HG03565 (cell line): ENCODE measurements at regions not wholly inside any gene's neighbourhood (a gene's known extent, or its start where the extent isn't known, plus 50 kb on each side); places are given as distances from the start of the nearest gene placed in this dataset.
"Not testable (repeated sequence)": the region's sequence is repeated elsewhere in the genome, so short reads cannot be mapped to it uniquely, and the experiment has no call there.

Experiments
- ATAC-seq: cut with Tn5 transposase; IDR thresholded peaks from one replicate; pipeline ENCODE4 v1.9.1; 2021; ENCODE audit warnings: mild to moderate bottlenecking, moderate library complexity; ENCODE audit not compliant: unreplicated experiment

GRCh38 chr5:13143214-13143613 lies 801.3 kb downstream of the DNAH5 start:
- ATAC-seq, result no peak

- ATAC-seq, result no peak
These were observed 810.5 kb downstream of the DNAH5 start for GRCh38 chr5:13133951-13134350.

GRCh38 chr5:13115476-13115875 lies 829.0 kb downstream of the DNAH5 start:
- ATAC-seq, result no peak

- ATAC-seq, result no peak
These were observed 836.2 kb downstream of the DNAH5 start for GRCh38 chr5:13108265-13108664.

GRCh38 chr5:13107537-13107936 lies 837.0 kb downstream of the DNAH5 start:
- ATAC-seq, result no peak

GRCh38 chr5:13081116-13081515 lies 863.4 kb downstream of the DNAH5 start:
- ATAC-seq, result no peak

- ATAC-seq, result not testable (repeated sequence)
These were observed 871.6 kb downstream of the DNAH5 start for GRCh38 chr5:13072936-13073335.

- no peak for ATAC-seq
These were observed 881.4 kb downstream of the DNAH5 start for GRCh38 chr5:13063088-13063487.

GRCh38 chr5:13045897-13046551 lies 898.5 kb downstream of the DNAH5 start:
- no peak for ATAC-seq

- ATAC-seq, result no peak
These were observed 910.4 kb downstream of the DNAH5 start for GRCh38 chr5:13034061-13034460.

- no peak for ATAC-seq
These were observed 915.3 kb downstream of the DNAH5 start for GRCh38 chr5:13029211-13029610.

- ATAC-seq, result no peak
These were observed 916.6 kb downstream of the DNAH5 start for GRCh38 chr5:13027874-13028273.

GRCh38 chr5:13019729-13020128 lies 924.8 kb downstream of the DNAH5 start:
- no peak for ATAC-seq

GRCh38 chr5:13003457-13003856 lies 941.0 kb downstream of the DNAH5 start:
- no peak for ATAC-seq

GRCh38 chr5:12999667-13000066 lies 944.8 kb downstream of the DNAH5 start:
- no peak for ATAC-seq

GRCh38 chr5:12985142-12985541 lies 959.3 kb downstream of the DNAH5 start:
- ATAC-seq, result no peak

GRCh38 chr5:12974856-12975255 lies 969.6 kb downstream of the DNAH5 start:
- ATAC-seq, result no peak

- ATAC-seq, result no peak
These were observed 978.7 kb downstream of the DNAH5 start for GRCh38 chr5:12965804-12966203.

- no peak for ATAC-seq
These were observed 984.8 kb downstream of the DNAH5 start for GRCh38 chr5:12959713-12960112.

- no peak for ATAC-seq
These were observed 992.1 kb downstream of the DNAH5 start for GRCh38 chr5:12952409-12952808.

- ATAC-seq, result no peak
These were observed 992.6 kb downstream of the DNAH5 start for GRCh38 chr5:12951846-12952245.

- ATAC-seq, result no peak
These were observed 997.1 kb downstream of the DNAH5 start for GRCh38 chr5:12947379-12947778.

GRCh38 chr5:12945477-12945876 lies 999.0 kb downstream of the DNAH5 start:
- ATAC-seq, result not testable (repeated sequence)
